ENCODE measurements at regions not wholly inside any gene's neighbourhood (a gene's known extent, or its start where the extent isn't known, plus 50 kb on each side); places are given as distances from the start of the nearest gene placed in this dataset.

DNA sequence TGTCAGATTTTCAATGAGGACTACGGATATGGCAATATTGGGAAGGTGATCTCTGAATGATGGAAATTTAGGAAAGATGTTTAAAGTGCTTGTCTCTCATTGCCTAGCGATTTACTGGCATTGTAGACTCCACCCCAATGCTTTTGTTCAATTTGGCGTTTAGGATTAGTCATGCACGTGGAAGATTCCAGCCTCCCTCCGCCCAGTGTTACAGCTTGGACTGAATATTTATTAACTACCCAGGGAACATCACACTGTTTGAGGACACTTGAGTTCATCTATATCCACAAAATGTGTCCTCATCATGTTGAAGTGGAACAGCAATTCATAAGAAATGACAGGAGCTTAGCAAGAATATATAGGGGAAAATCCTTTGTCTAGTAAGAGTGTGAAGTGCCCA lies 738.8 kb upstream of the RBFOX1 start:
- TF ChIP-seq TAF1 (IDR thresholded peaks at IDR 0.05; ENCODE audit: borderline replicate concordance, insufficient read depth, low read length) (no peak), SIN3A (IDR thresholded peaks at IDR 0.05; ENCODE audit: borderline replicate concordance, insufficient read depth, low read length) (no peak), POLR2AphosphoS5 (IDR thresholded peaks at IDR 0.05; ENCODE audit: low read depth, low read length) (no peak)
